HG03565 (cell line): ENCODE measurements at regions not wholly inside any gene's neighbourhood (a gene's known extent, or its start where the extent isn't known, plus 50 kb on each side); places are given as distances from the start of the nearest gene placed in this dataset.

Source experiments
- ATAC-seq: cut with Tn5 transposase; IDR thresholded peaks from one replicate; pipeline ENCODE4 v1.9.1; 2021; ENCODE audit warnings: mild to moderate bottlenecking, moderate library complexity; ENCODE audit not compliant: unreplicated experiment

DNA sequence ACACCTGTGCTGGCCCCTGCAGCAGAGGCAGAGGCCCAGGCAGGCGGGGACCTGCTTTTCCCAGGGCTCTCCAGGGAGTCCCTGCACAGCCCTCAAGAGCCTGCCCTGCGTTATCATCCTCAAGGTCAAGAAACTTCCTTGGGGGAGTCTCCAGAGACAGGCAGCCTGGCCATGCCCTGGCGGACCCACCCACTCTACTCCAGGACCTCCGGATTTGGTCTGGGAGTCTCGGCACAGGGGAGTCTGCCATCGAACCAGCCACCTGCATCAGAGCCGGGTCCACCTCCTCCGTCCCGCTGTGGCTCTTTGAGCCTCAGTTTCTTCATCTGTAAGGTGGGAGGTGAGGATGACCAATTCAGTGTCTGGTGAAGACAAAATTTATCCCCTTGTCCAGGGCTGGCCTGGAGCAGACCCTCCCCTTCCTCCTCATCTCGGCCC is 75.3 kb upstream of the TNRC6C start:
- no peak for ATAC-seq

DNA sequence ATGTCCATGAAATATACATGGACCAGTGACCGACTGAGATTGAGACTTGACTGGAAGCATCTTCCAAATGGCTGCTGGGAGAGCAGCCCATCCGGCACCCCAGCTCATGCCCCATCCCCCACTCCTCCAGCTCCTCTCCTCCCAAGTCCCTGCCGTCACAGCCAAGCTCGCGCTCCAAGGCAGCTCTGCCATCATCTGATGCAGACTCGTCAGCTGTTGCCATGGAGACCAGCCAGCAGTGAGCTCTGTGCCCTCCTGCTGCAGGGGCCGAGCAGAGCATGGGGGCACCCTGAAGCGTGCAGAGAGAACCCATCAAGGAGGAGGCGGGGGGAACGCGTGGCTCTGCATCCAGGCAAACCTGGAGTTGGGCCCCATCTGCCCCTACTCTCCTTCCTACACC is 74.5 kb upstream of the TNRC6C start:
- no peak for ATAC-seq

DNA sequence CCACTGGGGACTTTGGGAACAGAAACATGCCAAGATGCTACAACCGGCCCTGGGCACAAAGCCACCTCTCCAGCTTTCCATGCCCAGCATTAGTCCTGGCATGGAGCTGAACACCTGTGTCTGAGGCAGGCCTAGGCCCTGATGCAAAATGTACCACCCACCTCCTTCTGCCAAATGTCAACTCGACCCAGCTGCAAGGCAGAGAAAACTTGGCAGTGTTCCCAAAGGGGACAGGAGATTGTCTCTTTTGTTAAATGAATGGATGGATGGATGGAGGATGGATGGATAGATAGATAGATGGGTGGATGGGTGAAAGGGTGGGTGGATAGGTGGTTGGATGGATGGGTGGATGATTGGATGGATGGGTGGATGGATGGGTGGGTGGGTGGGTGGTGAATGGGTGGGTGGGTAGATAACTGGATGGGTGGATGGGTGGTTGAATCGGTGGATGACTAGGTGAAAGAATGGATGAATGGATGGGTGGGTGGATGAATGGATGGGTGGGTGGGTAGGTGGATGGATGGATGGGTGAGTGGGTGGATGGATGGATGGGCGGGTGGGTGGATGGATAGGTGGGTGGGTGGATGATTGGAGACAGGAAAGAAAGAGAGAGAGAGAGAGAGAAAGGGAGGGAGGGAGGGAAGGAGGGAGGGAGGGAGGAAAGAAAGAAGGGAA is 73.4 kb upstream of the TNRC6C start:
- ATAC-seq, result no peak

DNA sequence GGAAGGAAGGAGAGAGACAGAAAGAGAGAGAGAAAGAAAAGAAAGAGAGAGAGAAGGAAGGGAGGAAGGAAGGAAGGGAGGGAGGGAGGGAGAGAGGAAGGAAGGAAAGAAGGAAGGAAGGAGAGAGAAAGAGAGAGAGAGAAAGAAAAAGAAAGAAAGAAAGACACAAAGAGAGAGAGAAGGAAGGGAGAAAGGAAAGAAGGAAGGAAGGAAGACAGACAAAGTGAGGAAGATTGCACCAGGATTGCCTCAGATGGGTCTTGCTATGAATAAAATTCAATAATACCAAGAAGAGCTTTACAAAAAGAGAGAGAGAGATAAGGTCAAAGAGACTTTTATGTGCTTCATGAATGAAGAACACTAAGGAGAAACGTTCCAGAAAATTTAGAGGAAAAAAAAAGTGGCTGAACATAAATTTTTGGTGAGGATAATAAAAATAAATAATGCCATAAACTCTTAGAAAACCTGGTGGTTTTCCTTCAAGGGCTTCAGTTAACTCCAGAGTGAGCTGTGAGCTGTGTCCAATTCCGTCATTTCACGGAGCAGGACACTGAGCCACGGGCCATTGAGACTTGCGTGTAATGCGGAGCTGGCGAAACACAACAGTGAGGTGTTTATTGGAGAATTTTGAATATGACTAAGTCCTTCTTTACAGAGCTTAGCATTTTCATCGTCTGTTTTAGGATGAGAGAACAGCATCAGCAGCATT is 72.7 kb upstream of the TNRC6C start:
- no peak for ATAC-seq

DNA sequence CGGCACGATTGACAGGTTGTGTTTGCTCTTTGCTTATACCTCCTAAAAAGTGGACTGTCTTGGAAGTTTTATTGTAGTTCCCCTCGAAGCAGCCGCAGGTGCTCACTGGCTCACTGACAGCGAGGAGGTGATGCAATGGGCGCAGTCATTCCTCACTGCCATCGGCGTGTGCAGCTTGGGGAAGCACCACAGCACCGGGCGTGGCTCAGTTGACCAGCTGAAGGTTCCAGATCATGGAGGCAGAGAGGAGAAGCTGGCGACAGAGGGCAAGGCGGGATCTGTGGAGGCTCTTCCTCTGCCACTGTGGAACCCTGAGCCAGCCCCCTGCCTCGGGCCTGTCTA is 72.1 kb upstream of the TNRC6C start:
- no peak for ATAC-seq

DNA sequence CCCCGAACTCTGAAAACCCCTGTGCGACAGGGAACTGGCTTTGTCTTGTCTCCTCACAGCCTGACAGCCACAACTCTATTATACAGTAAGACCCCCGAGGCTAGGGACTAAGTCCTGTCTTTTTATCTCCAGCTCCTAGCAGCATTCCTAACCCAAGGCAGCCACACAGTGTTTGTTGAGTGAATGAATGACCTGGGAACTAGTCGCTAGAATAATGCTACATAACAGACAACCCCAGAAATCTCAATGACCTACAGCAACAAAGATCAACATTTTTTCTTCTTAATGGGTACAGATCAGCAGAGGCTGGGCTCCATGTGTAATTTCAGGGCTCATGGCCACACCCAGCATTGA is 71.4 kb upstream of the TNRC6C start:
- ATAC-seq, result no peak

DNA sequence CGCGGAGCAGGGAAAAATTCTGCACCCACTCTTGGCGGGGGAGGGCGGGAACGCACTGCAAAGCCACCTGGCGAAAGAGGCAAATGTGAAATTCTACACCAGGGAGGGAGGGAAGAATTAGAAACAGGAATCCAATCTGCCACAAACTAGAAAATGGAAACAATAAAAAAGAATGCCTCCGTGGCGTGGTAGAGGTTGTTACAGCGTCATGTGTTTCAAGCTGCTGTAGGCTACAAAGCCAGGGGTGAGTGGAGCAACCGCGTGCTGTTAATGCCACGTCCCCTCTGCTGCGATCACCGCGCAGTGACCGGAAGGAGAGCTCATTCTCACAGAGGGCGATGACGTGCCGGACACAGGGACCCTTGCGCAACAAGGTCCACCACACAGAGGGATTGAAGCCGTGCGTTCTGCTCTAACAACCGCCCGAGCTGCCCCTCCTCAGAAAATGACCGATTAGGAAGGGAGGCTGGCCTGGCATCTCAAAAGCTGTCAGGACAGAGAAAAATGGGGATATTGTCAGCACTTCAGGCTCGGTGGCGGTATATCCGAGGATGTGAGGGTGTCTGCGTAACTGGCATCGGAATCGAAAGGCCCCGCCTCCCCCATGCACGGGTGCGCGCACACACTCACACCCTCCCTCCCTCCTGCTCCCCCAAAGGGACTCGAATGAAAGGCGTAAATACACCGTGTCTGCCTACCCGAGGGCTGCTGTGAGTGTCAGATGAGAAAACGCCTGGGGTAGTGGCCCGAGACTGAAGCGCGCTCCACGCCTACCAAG is 70.8 kb upstream of the TNRC6C start:
- ATAC-seq, result no peak

DNA sequence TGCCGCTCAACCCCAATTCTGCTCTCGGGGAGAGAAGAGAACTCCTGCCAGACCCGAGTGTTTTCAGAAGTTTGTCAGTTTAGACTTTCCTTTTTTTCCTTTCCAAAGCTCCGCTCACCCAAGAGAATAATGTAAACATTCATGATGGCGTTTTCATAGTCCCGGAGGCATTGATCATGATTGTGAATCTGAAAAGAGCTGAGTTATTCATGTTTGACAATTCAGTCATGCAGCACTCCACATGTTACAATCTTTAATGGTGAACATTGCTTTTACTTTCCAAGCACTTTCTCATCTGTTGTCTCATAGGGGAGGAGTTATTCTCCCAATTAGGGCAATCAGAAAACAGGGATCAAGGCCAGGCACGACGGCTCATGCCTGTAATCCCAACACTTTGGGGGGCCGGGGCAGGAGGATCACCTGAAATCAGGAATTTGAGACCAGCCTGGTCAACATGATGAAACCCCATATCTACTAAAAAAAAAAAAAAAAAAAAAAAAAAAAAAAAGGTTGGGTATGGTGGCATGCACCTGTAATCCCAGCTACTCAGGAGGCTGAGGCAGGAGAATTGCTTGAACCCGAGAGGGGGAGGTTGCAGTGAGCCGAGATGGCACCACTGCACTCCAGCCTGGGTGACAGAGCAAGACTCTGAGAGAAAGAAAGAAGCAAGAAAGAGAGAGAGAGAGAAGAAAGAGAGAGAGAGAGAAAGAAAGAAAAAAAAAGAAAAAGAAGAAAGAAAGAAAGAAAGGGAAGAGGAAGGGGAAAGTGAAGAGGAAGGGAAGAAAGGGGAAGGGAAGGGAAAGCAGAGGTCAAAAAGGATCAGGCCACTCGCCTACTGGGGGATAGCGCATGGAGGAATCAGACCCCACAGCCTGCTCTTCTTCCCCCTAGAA is 70.0 kb upstream of the TNRC6C start:
- ATAC-seq, result no peak

DNA sequence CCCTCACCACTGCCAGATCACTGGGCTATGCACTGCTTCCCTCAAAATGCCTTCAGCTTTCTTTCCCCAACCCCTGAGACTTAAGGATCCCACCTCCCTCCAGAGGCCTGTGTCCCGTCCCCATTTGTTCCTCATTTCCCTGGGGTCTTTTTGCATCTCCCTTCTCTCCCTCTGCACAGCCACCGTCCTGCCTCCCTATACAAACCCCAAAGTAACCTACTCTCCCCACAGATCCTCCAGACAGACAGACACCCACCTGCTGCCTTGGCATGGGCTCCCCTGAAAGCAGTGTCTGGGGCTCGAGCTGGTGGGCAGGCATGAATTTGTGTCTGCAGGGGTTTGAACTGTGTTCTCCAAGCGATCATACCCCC is 69.4 kb upstream of the TNRC6C start:
- ATAC-seq, result no peak

DNA sequence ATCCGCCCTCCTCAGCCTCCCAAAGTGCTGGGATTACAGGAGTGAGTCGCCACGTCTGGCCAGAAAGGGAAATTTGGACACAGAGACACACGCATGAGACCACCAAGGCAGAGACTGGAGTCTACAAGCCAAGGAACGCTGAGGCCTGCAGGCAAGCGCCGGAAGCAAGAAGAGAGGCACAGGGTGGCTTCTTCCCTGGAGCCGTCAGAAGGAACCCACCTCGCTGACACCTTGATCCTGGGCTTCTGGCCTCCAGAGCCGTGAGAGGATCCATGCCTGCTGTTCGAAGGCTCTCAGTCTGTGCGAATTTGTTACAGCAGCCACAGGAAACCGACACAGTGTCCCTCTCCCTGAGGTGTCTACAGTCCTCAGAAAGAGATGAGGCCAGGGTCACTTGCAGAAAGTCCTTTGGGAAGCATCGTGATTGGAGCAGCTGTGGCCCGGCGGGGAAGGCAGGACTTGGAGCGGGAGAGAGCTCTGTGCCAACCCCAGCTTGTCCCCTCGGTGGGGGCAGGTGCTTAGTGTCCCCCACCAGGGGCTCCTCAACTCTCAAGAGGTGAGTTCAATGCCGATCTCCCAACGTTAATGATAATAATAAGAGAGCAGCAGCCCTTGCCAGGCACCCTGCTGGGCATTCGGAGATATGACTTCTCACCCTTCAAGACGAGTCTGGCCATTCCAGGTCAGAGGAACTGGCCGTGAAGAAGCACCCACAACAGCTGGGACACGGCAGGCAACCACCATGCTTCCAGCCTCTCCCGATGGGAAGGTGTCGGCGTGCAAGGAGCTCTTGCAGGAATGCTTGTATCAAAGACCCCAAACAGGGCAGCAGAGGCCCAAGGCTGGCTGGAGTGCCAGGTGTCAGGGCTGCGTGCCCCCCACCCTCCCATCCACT is 68.4 kb upstream of the TNRC6C start:
- no peak for ATAC-seq

DNA sequence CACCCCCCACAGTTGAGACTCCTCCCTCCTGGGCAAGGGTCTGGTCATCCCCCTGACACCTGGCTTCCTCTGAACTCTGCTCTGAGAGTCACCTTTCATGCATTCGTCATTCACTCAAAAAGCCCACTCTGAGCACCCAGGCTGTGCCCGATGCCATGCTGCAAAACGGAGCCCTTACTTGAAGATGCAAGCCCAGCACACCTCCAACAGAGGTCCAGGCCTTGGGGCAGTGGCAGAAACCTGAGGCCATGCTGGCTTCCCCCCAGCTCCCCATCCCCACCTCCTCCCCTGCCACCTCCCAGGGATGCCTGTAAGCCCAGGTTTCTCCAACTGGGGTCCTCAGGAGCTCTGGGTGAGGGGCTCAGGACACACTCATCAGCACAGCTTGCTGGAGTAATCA is 67.7 kb upstream of the TNRC6C start:
- no peak for ATAC-seq

DNA sequence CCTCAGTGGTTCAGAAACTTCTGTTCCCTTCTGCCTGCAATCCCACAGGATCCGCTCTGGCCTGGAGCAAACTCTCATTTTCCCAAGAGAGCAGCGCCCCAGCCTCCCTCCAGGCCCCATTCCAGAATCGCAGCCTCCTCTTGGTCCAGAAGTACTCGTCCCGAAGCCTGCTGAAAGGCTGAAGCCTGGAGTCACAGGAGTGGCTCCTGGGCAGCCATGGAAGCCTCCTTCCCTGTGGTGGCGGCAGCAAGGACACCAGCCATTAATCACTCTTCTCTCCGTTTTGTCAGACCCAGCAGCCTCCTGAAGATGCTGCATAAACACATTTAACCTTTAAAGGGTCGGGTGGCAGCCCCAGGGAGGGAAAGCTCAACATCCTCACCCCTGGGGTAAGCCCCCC is 66.9 kb upstream of the TNRC6C start:
- no peak for ATAC-seq

DNA sequence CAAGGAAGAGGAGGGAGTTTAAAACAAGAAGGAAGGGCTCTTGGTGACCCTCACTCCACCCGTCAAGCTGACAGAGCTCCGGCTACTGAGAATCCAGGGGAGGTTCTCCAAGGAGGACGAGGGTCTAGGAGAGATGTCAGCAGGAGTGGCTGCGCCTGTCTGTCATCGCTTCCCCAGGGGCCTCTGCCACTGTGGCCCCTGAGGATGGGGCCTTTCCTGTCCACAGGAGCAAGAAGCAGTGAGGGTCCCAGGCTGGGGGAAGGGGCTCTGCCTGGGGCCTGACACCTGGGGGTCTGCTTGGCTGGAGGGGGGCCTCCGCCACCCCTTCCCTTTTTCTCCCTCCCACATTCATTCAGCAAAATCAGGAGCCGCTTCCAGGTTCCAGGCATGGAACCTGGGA is 66.5 kb upstream of the TNRC6C start:
- ATAC-seq, result no peak

DNA sequence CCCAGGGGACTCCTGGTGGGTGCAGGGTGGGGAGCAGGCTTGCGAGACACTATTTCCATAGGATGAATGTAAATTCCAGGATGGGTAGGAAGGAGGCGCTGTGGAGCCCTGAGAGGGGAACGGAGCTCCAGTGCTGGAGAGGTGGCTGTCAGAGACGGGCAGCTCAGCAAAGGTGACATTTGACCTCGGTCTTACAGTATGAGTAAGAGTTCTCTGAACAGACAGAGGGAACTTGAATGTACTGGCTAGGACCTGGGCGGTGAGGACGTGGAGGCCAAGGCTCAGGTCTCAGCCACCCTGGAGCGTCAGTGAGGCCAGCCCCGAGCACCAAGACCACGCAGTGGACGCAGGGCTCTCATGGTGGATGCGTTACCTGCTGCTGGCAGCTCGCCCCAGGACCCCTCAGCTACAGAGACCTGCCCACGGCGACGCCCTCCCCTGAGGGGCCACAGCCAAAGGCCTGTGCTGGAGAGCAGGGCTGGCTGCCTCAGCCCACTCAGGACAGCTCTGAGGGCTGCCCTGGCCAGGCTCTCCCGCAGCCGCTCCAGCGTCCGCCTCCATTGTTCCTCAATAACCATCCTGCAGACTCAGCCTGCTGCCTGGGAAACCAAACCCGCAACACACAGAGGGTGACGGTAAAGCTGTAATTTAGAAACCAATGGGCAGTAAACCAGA is 65.9 kb upstream of the TNRC6C start:
- no peak for ATAC-seq

DNA sequence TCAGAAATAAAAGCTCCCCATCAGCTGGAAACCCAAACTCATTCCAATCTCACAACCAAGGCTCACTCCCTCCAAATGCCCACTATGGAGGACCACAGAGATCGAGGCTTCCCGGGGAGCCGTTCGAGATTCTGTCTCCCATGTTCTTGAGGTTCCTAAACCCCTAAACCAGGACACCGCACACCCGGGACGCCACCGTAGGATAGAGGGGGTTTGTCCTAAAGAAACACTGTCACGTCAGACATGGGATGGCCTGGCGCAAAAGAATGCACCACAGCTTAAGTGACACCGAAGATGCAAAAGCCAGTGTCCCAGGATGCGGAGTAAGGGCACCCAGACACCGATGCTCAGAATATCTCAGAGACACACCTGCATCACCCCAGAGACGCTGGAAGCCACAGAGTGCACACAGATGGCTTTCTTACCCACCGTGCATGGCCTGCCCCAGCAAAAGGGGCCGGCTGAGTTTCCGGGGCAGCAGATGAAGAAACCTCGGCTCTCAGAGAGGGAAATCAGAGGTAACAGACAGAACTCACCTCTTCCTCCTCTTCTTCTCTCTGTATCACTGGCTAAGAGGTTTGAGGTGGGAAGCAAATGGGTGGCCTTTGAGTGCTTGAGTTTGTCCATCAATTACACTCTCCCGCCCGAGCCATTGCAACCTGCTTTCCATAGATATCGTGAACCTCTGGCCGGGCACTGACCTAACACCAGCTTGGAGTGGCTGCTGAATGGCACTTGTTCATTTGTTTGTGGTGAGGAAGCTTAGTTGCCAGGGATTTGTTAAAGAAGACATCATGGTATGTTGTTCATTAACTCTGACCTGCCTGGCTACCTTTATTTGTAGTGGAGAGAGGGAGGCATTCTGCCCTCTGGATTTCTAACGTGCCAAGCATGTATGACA is 65.1 kb upstream of the TNRC6C start:
- no peak for ATAC-seq

DNA sequence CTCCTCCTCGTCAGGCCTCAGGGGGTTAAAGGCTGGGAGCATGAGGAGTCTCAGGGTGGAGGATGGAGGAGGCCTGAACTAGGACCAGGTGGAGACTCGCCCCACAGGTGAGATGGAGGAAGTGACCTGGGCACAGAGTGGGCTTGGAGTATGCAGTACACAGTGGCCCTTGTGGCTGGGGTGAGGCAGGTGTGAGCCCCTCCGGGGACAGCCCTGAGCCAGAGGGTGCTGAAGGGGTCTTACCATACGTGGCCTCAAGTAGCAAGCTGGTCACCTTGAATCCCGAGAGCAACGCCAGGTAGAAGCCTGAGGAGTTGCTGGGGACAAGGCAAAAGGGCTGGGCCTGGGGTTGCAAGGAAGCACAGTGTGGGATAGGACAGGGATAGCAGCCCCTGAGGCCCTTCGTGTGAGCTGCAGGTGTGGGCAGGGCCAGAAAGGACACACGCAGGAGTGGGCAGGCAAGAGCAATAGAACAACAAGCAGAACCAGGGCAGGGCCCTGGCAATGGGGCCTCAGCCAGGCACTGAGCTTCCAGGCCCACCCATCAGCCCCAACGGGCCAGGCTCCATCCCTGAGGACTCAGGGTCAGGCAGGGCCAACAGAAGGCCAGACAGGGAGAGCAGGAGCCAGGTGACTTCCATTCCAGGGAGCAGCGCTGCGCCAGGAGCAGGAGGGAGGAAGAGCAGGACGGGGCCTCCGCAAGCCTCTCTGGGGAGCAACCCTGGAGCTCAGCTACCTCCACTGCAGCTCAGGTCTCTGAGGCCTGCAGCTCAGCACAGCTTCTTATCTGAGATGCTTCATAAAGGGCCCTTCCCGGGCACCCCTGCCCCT is 64.2 kb upstream of the TNRC6C start:
- no peak for ATAC-seq

DNA sequence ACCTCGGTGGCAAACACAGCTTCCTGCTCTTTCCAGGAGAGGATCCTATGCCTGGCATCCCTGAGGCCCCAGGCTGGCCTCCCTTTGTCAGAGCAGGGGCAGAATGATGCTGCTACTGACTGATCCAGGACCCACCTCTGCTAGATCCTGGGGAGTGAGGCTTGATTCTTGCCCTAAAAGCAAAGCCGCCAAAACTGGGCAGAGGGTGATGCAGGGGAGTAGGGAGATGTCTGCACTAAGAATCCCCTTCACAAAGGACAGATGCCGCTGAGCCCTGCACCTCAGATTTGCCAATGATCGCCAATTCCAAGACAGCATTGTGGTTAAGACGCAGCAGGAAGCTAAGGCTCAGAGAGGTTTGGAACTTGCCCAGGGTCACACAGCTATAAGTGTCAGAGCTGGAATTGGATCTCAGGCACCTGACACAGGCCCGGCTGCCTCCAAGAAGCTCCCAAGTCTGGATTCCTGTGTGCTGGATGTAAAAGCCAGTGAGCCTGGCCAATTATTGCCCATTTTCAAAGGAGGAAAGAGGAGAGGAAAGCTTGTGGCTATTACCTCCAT is 60.7 kb upstream of the TNRC6C start:
- ATAC-seq, result no peak
